GM23338 (cell line): ENCODE measurements at regions not wholly inside any gene's neighbourhood (a gene's known extent, or its start where the extent isn't known, plus 50 kb on each side); places are given as distances from the start of the nearest gene placed in this dataset.

Experiments used
- ATAC-seq: fragments of 200-7000 bp; cut with Tn5 transposase; 3 replicates; pipeline ENCODE4 v1.9.1; 2020
- DNase-seq: peaks from one replicate; pipeline ENCODE4 v3.0.0-alpha.2; 2015; ENCODE audit warnings: low spot score
- H2AFZ ChIP-seq: fragments of 200-600 bp; sonication (generic); 2 replicates; pipeline ENCODE4 v1.8.0; 2016; ENCODE audit warnings: antibody characterized with exemption, mild to moderate bottlenecking, moderate library complexity
- H3F3A ChIP-seq: fragments of 200-600 bp; sonication (generic); replicated peaks from 2 replicates; pipeline ENCODE4 v1.8.0; 2017; ENCODE audit warnings: antibody characterized with exemption, mixed run types, low read depth
- H3K27ac ChIP-seq: fragments of 200-600 bp; sonication (generic); 2 replicates; pipeline ENCODE4 v1.6.1; 2016; ENCODE audit warnings: low read depth
- H3K27me3 ChIP-seq: fragments of 200-600 bp; sonication (generic); 2 replicates; pipeline ENCODE4 v1.8.0; 2016; ENCODE audit warnings: mild to moderate bottlenecking, mixed run types, moderate library complexity; ENCODE audit not compliant: insufficient read depth
- H3K36me3 ChIP-seq: fragments of 200-600 bp; sonication (generic); 2 replicates; pipeline ENCODE4 v1.8.0; 2016; ENCODE audit warnings: mild to moderate bottlenecking; ENCODE audit not compliant: insufficient read depth
- H3K4me1 ChIP-seq: fragments of 200-600 bp; sonication (generic); 2 replicates; pipeline ENCODE4 v1.8.0; 2016; ENCODE audit warnings: mild to moderate bottlenecking, moderate library complexity; ENCODE audit not compliant: insufficient read depth
- H3K4me2 ChIP-seq: fragments of 200-600 bp; sonication (generic); 2 replicates; pipeline ENCODE4 v1.7.1; 2017; ENCODE audit warnings: mixed run types
- H3K4me3 ChIP-seq: fragments of 200-600 bp; sonication (generic); 2 replicates; pipeline ENCODE4 v1.6.1; 2016; ENCODE audit warnings: mixed run types
- H3K79me2 ChIP-seq: fragments of 200-600 bp; sonication (generic); replicated peaks from 2 replicates; pipeline ENCODE4 v1.8.0; 2017; ENCODE audit warnings: mild to moderate bottlenecking; ENCODE audit not compliant: insufficient read depth
- H3K9me2 ChIP-seq: fragments of 200-600 bp; sonication (generic); 2 replicates; pipeline ENCODE4 v1.8.0; 2017; ENCODE audit not compliant: insufficient read depth
- H4K20me1 ChIP-seq: fragments of 200-600 bp; sonication (generic); replicated peaks from 2 replicates; pipeline ENCODE4 v1.8.0; 2017; ENCODE audit warnings: mild to moderate bottlenecking; ENCODE audit not compliant: insufficient read depth
- H3K27ac Mint-ChIP-seq: 2 replicates; pipeline ENCODE4 v1.8.0; 2020; ENCODE audit warnings: inconsistent platforms, mild to moderate bottlenecking, moderate library complexity, mixed read lengths
- H3K27me3 Mint-ChIP-seq: 3 replicates; pipeline ENCODE4 v1.8.0; 2022; ENCODE audit warnings: low read depth, mild to moderate bottlenecking, moderate library complexity, mixed read lengths, inconsistent platforms; ENCODE audit not compliant: insufficient read depth, poor library complexity
- H3K36me3 Mint-ChIP-seq: 3 replicates; pipeline ENCODE4 v1.8.0; 2021; ENCODE audit warnings: low read depth, mild to moderate bottlenecking, inconsistent platforms, moderate library complexity, mixed read lengths
- H3K4me1 Mint-ChIP-seq: 3 replicates; pipeline ENCODE4 v1.8.0; 2020; ENCODE audit warnings: mild to moderate bottlenecking, inconsistent platforms, mixed read lengths
- H3K4me3 Mint-ChIP-seq: 3 replicates; pipeline ENCODE4 v1.8.0; 2021; ENCODE audit warnings: moderate library complexity, mild to moderate bottlenecking, inconsistent platforms, mixed read lengths
- H3K9me3 Mint-ChIP-seq: 3 replicates; pipeline ENCODE4 v1.8.0; 2020; ENCODE audit warnings: moderate library complexity, mild to moderate bottlenecking, inconsistent platforms, mixed read lengths
- EZH2phosphoT487 ChIP-seq: fragments of 200-600 bp; sonication (generic); IDR thresholded peaks from one replicate; pipeline ENCODE4 v1.8.1; 2018; ENCODE audit warnings: antibody characterized with exemption; ENCODE audit not compliant: unreplicated experiment
- STAT1 ChIP-seq: IDR thresholded peaks from one replicate; pipeline ENCODE4 v1.6.1; 2016; ENCODE audit warnings: antibody characterized with exemption; ENCODE audit not compliant: unreplicated experiment
- ZNF114 ChIP-seq: fragments of 250-450 bp; sonication (Bioruptor Pico); IDR thresholded peaks from 2 replicates; pipeline ENCODE4 v1.5.0; 2020; ENCODE audit warnings: mild to moderate bottlenecking, moderate library complexity
- TF ChIP-seq, protein P1 (sequence below), 2 experiments: fragments of 200-600 bp in 1 of 2; sonication (generic) in 1 of 2; conservative IDR thresholded peaks; 2 replicates each; pipeline versions ENCODE4 v1.5.1 to v1.6.1; 2016 to 2017; ENCODE audit warnings: antibody characterized with exemption in 2 of 2, low read depth in 2 of 2, mild to moderate bottlenecking in 2 of 2, moderate library complexity in 1 of 2
- TF ChIP-seq, protein P2 (sequence below): IDR thresholded peaks from one replicate; pipeline ENCODE4 v1.6.1; 2018; ENCODE audit warnings: antibody characterized with exemption; ENCODE audit not compliant: unreplicated experiment
- TF ChIP-seq, protein P3 (sequence below): IDR thresholded peaks from 2 replicates; pipeline ENCODE4 v1.6.1; 2016; ENCODE audit warnings: antibody characterized with exemption

DNA sequence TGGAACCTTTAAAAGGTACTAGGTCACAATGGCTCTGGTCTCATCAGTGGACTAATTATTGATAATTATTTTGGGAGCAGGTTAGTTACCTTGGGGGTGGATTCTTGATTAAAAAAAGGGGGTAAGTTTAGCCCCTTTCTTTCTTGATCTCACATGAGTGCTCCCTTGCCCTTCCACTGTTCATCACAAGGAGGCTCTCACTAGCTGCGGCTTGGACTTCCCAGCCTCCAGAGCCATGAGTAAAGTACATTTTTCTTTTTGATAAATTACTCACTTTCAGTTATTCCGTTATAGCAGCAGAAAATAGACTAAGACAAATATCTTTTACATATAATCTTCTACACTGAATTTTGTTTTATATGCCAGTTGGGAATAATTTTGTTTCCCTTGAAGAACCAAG, 254.8 kb upstream of the DEPDC1 start:
- no peaks in the 10 kb centered on the region for H3K27me3 ChIP-seq
- TF ChIP-seq, protein P1, sequence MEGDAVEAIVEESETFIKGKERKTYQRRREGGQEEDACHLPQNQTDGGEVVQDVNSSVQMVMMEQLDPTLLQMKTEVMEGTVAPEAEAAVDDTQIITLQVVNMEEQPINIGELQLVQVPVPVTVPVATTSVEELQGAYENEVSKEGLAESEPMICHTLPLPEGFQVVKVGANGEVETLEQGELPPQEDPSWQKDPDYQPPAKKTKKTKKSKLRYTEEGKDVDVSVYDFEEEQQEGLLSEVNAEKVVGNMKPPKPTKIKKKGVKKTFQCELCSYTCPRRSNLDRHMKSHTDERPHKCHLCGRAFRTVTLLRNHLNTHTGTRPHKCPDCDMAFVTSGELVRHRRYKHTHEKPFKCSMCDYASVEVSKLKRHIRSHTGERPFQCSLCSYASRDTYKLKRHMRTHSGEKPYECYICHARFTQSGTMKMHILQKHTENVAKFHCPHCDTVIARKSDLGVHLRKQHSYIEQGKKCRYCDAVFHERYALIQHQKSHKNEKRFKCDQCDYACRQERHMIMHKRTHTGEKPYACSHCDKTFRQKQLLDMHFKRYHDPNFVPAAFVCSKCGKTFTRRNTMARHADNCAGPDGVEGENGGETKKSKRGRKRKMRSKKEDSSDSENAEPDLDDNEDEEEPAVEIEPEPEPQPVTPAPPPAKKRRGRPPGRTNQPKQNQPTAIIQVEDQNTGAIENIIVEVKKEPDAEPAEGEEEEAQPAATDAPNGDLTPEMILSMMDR (conservative IDR thresholded peaks at IDR 0.05; ENCODE audit: low read depth in 2 of 2), result peak; percentile 16 to 35; a peak in 2 of 4 replicates
- TF ChIP-seq STAT1 (no peak), EZH2phosphoT487 (no peak)
- TF ChIP-seq, protein P2, sequence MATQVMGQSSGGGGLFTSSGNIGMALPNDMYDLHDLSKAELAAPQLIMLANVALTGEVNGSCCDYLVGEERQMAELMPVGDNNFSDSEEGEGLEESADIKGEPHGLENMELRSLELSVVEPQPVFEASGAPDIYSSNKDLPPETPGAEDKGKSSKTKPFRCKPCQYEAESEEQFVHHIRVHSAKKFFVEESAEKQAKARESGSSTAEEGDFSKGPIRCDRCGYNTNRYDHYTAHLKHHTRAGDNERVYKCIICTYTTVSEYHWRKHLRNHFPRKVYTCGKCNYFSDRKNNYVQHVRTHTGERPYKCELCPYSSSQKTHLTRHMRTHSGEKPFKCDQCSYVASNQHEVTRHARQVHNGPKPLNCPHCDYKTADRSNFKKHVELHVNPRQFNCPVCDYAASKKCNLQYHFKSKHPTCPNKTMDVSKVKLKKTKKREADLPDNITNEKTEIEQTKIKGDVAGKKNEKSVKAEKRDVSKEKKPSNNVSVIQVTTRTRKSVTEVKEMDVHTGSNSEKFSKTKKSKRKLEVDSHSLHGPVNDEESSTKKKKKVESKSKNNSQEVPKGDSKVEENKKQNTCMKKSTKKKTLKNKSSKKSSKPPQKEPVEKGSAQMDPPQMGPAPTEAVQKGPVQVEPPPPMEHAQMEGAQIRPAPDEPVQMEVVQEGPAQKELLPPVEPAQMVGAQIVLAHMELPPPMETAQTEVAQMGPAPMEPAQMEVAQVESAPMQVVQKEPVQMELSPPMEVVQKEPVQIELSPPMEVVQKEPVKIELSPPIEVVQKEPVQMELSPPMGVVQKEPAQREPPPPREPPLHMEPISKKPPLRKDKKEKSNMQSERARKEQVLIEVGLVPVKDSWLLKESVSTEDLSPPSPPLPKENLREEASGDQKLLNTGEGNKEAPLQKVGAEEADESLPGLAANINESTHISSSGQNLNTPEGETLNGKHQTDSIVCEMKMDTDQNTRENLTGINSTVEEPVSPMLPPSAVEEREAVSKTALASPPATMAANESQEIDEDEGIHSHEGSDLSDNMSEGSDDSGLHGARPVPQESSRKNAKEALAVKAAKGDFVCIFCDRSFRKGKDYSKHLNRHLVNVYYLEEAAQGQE, result no peak
- TF ChIP-seq, protein P3, sequence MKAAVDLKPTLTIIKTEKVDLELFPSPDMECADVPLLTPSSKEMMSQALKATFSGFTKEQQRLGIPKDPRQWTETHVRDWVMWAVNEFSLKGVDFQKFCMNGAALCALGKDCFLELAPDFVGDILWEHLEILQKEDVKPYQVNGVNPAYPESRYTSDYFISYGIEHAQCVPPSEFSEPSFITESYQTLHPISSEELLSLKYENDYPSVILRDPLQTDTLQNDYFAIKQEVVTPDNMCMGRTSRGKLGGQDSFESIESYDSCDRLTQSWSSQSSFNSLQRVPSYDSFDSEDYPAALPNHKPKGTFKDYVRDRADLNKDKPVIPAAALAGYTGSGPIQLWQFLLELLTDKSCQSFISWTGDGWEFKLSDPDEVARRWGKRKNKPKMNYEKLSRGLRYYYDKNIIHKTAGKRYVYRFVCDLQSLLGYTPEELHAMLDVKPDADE, result no peak
- 0 out of 2 replicates have a peak, but pooled peaks cover 3% of the 10 kb centered on the region for H3K9me2 ChIP-seq
- Mint-ChIP-seq H3K4me1 (no peaks in the 10 kb centered on the region), H3K9me3 (peaks cover 6% of the 10 kb centered on the region; the same call in 1 of the 3 replicates), H3K36me3 (no peaks in the 10 kb centered on the region; the same call in 2 of the 3 replicates), H3K4me3 (no peak overlapping the region), H3K27me3 (no peaks in the 10 kb centered on the region), H3K27ac (no peak overlapping the region)
- no peaks in the 10 kb centered on the region for H4K20me1 ChIP-seq
- no peak overlapping the region for H3K4me2 ChIP-seq
- H3K27ac ChIP-seq, result no peak overlapping the region
- no peak overlapping the region for H2AFZ ChIP-seq
- no peaks in the 10 kb centered on the region for H3K79me2 ChIP-seq
- H3K36me3 ChIP-seq, result no peaks in the 10 kb centered on the region
- DNase-seq (no peak), ATAC-seq (no peak)
- no peaks in the 10 kb centered on the region for H3F3A ChIP-seq
- H3K4me1 ChIP-seq, result no peaks in the 10 kb centered on the region
- no peak overlapping the region for H3K4me3 ChIP-seq

DNA sequence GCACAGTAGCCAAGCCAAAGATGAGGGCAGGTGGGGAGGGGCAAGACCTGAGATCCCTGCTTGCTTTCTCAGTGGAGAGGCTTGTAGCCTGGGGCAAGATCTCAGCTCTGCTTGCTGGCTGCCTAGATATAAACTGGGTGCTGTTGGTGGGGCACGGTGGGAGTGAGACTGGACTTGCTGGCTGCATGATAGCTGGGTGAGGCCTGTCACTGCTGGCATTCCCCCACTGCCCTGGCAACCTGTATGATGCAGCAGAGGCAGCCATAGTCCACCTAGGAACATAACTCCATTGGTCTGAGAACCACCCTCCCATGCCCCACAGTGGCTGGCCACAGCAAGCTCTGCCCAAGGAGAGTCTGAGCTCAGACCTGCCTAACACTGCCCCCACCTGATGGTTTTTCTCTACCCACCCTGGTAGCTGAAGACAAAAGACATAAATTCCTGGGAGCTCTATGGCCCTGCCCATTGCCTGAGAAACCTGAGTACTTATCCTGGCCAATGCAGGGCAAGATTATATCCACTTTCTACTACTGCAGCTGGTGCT, 261.9 kb upstream of the DEPDC1 start:
- H4K20me1 ChIP-seq, result no peaks in the 10 kb centered on the region
- no peaks in the 10 kb centered on the region for H3K36me3 ChIP-seq
- H3K4me1 ChIP-seq, result no peaks in the 10 kb centered on the region
- H3K27me3 ChIP-seq, result no peaks in the 10 kb centered on the region
- DNase-seq, result peak; percentile 30
- Mint-ChIP-seq H3K4me3 (no peak overlapping the region), H3K27ac (no peak overlapping the region), H3K4me1 (no peaks in the 10 kb centered on the region), H3K9me3 (peaks cover 14% of the 10 kb centered on the region), H3K36me3 (no peaks in the 10 kb centered on the region), H3K27me3 (no peaks in the 10 kb centered on the region)
- no peaks in the 10 kb centered on the region for H3K79me2 ChIP-seq
- ATAC-seq, result no peak
- no peak for TF ChIP-seq ZNF114 (CRISPR knock-in tag)
- TF ChIP-seq, protein P1 (conservative IDR thresholded peaks at IDR 0.05; ENCODE audit: low read depth in 2 of 2), result peak; percentile 13 to 48; a peak in 3 of 4 replicates
- H3K4me2 ChIP-seq, result no peak overlapping the region
- H3F3A ChIP-seq, result no peaks in the 10 kb centered on the region
- H2AFZ ChIP-seq, result 0 out of 2 replicates have a peak overlapping the region, but pooled peaks have one; percentile 9
- H3K4me3 ChIP-seq, result no peak overlapping the region
- peaks cover 8% of the 10 kb centered on the region; the same call in 1 of the 2 replicates for H3K9me2 ChIP-seq
- no peak overlapping the region for H3K27ac ChIP-seq
